ENCODE measurements at regions not wholly inside any gene's neighbourhood (a gene's known extent, or its start where the extent isn't known, plus 50 kb on each side); places are given as distances from the start of the nearest gene placed in this dataset.

GRCh38 chr13:63901630-63902029, 2486.0 kb upstream of the PCDH20 start:
- TF ChIP-seq CTCF (IDR thresholded peaks at IDR 0.05) = no peak
- ATAC-seq (no peak), FAIRE-seq (no peak), DNase-seq (no peak)
- Histone ChIP-seq H3K4me3 (no peak overlapping the region), H3K27me3 (no peaks in the 10 kb centered on the region), H3K36me3 (no peaks in the 10 kb centered on the region), H3K9me3 (no peaks in the 10 kb centered on the region), H3K27ac (no peak overlapping the region), H3K4me1 (no peaks in the 10 kb centered on the region)
- intact Hi-C loops (cut with DNase I) = no loop called here
- WGBS, 2 donors = 78 to 86% methylated on average over 5 of the region's 5 CpGs

GRCh38 chr13:63900406-63900805, 2484.8 kb upstream of the PCDH20 start:
- 78 to 87% methylated on average over 1 of the region's 1 CpG for WGBS, 2 donors
- TF ChIP-seq CTCF (IDR thresholded peaks at IDR 0.05) = no peak
- FAIRE-seq = no peak

GRCh38 chr13:63896321-63896720, 2480.7 kb upstream of the PCDH20 start:
- FAIRE-seq (no peak), DNase-seq (no peak), ATAC-seq (no peak)
- no peak for TF ChIP-seq CTCF (IDR thresholded peaks at IDR 0.05)
- H3K36me3 ChIP-seq = no peaks in the 10 kb centered on the region
- no peaks in the 10 kb centered on the region for H3K4me1 ChIP-seq
- H3K9me3 ChIP-seq = no peaks in the 10 kb centered on the region
- intact Hi-C loops (cut with DNase I) = no loop called here
- no peak overlapping the region for H3K27ac ChIP-seq
- H3K27me3 ChIP-seq = peaks cover 0 to 3% (median 0%) of the 10 kb centered on the region in 4 donors
- no peak overlapping the region for H3K4me3 ChIP-seq

More at GRCh38 chr13:63900406-63900805, 2484.8 kb upstream of the PCDH20 start:
- DNase-seq (no peak), ATAC-seq (no peak)
- Histone ChIP-seq H3K4me3 (no peak overlapping the region), H3K4me1 (no peaks in the 10 kb centered on the region), H3K9me3 (no peaks in the 10 kb centered on the region), H3K36me3 (no peaks in the 10 kb centered on the region), H3K27ac (no peak overlapping the region), H3K27me3 (no peaks in the 10 kb centered on the region)
- intact Hi-C loops (cut with DNase I) = no loop called here

DNA sequence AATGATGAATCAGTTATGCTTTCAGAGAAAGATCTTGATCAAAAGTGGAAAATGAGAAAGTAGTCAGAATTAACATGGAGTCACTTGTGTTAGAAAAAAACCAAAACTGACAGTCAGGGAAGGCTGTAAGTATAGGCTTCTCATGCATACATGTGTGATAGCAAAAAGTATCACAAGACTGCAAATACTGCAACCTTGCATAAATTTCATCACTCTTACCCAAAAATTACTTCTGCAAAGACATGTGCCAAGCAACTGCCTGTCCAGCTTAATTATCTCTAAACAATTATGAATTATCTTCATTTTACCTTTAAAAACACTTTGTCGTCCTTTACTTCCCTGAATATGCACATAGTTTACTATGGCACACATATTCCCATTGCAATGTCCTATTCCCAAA, 2466.4 kb upstream of the PCDH20 start:
- Histone ChIP-seq H3K4me1 (no peaks in the 10 kb centered on the region), H3K27me3 (no peaks in the 10 kb centered on the region), H3K9me3 (no peaks in the 10 kb centered on the region), H3K27ac (no peak overlapping the region), H3K36me3 (no peaks in the 10 kb centered on the region), H3K4me3 (no peak overlapping the region)
- no peak for TF ChIP-seq CTCF (IDR thresholded peaks at IDR 0.05)
- no peak for DNase-seq
- no peak for FAIRE-seq
- ATAC-seq = no peak
- WGBS, 2 donors = 47 to 69% methylated on average over 1 of the region's 1 CpG
- intact Hi-C loops (cut with DNase I) = no loop called here

DNA sequence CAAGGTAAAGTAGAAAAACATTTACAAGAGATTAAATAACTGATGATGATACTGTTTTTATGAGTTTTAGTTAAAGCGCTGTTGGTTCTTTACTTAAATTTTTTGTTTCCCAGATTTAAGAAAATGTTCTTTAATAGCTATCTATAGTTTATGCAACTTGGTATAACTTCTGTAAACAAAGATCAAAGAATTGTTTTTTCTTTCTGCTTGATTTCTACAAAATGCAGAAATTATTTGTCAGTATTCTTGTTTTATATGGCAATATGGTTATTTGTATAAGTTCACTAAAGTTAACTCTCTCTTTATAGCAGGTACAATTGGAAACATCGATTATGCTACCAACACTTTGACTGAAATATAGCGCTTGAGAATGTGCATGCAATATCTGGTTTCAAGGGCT, 2465.1 kb upstream of the PCDH20 start:
- no peaks in the 10 kb centered on the region for H3K9me3 ChIP-seq
- DNase-seq (no peak), ATAC-seq (no peak), FAIRE-seq (no peak)
- H3K4me3 ChIP-seq = no peak overlapping the region
- no peaks in the 10 kb centered on the region for H3K27me3 ChIP-seq
- no peaks in the 10 kb centered on the region for H3K4me1 ChIP-seq
- 57 to 63% methylated on average over 3 of the region's 3 CpGs for WGBS, 2 donors
- no peaks in the 10 kb centered on the region for H3K36me3 ChIP-seq
- intact Hi-C loops (cut with DNase I) = no loop called here
- no peak for TF ChIP-seq CTCF (IDR thresholded peaks at IDR 0.05)
- no peak overlapping the region for H3K27ac ChIP-seq

Data from pancreas (tissue), 10 donors.